HepG2 (cell line): ENCODE measurements at regions not wholly inside any gene's neighbourhood (a gene's known extent, or its start where the extent isn't known, plus 50 kb on each side); places are given as distances from the start of the nearest gene placed in this dataset.

Source experiments
- ATAC-seq: fragments of 200-7000 bp; cut with Tn5 transposase; 3 replicates; pipeline ENCODE4 v1.9.1; 2020; ENCODE audit warnings: mild to moderate bottlenecking, moderate library complexity
- BruUV-seq: library from RNA; stranded (reverse); fragments of 400-500 nt; replicated peaks from 2 replicates; lab custom pipeline; 2021; lab: Mats Ljungman, UMichigan
- CTCF ChIA-PET: fragments of 300-600 bp; formaldehyde crosslinking; extraction: SDS; loops from one replicate; lab custom pipeline; 2021; ENCODE audit warnings: low total read pairs, inconsistent platforms, low intra/inter-chr PET ratio; lab: Yijun Ruan, JAX
- POLR2A ChIA-PET: fragments of 350-600 bp; sonication (Branson Sonifier 250); formaldehyde crosslinking; loops from one replicate; lab custom pipeline; 2020; ENCODE audit warnings: antibody characterized with exemption, inconsistent platforms; lab: Yijun Ruan, JAX
- DNase-seq: peaks from one replicate; pipeline ENCODE4 v3.0.0-alpha.2; 2015; ENCODE audit warnings: low spot score
- FAIRE-seq: peaks from 3 replicates; lab custom pipeline; 2011; peaks lifted over from hg19 to GRCh38; lab: Jason Lieb, UNC
- H2AFZ ChIP-seq: one replicate; pipeline ENCODE4 v1.6.1; 2011; ENCODE audit warnings: low read length, inconsistent platforms
- H3K27ac ChIP-seq: fragments of 300-600 bp; 3 replicates; pipeline ENCODE4 v1.8.0; 2011; ENCODE audit warnings: mixed run types, mild to moderate bottlenecking, mixed read lengths, low read length, inconsistent platforms; ENCODE audit not compliant: insufficient read depth; ENCODE audit errors: extremely low read length
- H3K27me3 ChIP-seq, 2 experiments: fragments of 200-600 bp in 1 of 2; 2 replicates in 1 of 2; 3 replicates in 1 of 2; pipeline versions ENCODE4 v1.6.0 to v1.8.0; 2011; ENCODE audit warnings: low read length in 2 of 2, mild to moderate bottlenecking in 2 of 2, moderate library complexity in 2 of 2, inconsistent platforms in 1 of 2; ENCODE audit not compliant: insufficient read depth in 2 of 2, control insufficient read depth in 1 of 2
- H3K36me3 ChIP-seq, 2 experiments: fragments of 200-600 bp in 1 of 2; replicated peaks in 1 of 2; 2 replicates in 1 of 2; 3 replicates in 1 of 2; pipeline versions ENCODE4 v1.5.1 to v1.8.0; 2011; ENCODE audit warnings: low read length in 2 of 2, inconsistent platforms in 1 of 2; ENCODE audit not compliant: insufficient read depth in 2 of 2, control insufficient read depth in 1 of 2
- H3K4me1 ChIP-seq: 2 replicates; pipeline ENCODE4 v1.5.1; 2012; ENCODE audit warnings: low read length, inconsistent platforms; ENCODE audit not compliant: insufficient read depth
- H3K4me2 ChIP-seq: 2 replicates; pipeline ENCODE4 v1.6.0; 2011; ENCODE audit warnings: low read depth, low read length, inconsistent platforms
- H3K4me3 ChIP-seq, 3 experiments: fragments of 200-600 bp in 1 of 3; sonication (generic), shearing (Covaris generic) in 1 of 3; replicated peaks in 1 of 3; 2 replicates each; pipeline ENCODE4 v1.5.1; 2011 to 2016; ENCODE audit warnings: low read length in 3 of 3, inconsistent platforms in 2 of 3, low read depth in 2 of 3, mild to moderate bottlenecking in 2 of 3, control low read depth in 1 of 3, mixed read lengths in 1 of 3; ENCODE audit not compliant: insufficient read depth in 1 of 3
- H3K79me2 ChIP-seq: one replicate; pipeline ENCODE4 v1.6.1; 2011; ENCODE audit warnings: low read length, inconsistent platforms; ENCODE audit not compliant: insufficient read depth
- H3K9ac ChIP-seq: 2 replicates; pipeline ENCODE4 v1.6.0; 2011; ENCODE audit warnings: mild to moderate bottlenecking, low read depth, low read length, inconsistent platforms; ENCODE audit not compliant: insufficient read depth
- H3K9me3 ChIP-seq: 2 replicates; pipeline ENCODE4 v1.5.1; 2012; ENCODE audit warnings: mild to moderate bottlenecking, low read length
- H4K20me1 ChIP-seq: 2 replicates; pipeline ENCODE4 v1.6.0; 2011; ENCODE audit warnings: inconsistent platforms, mild to moderate bottlenecking, low read length, moderate library complexity; ENCODE audit not compliant: insufficient read depth
- ARID5B ChIP-seq: IDR thresholded peaks from 2 replicates; pipeline ENCODE4 v1.4.0; 2020; ENCODE audit warnings: mild to moderate bottlenecking, missing genetic modification reagents
- ETS1 ChIP-seq: sonication (generic); formaldehyde crosslinking; IDR thresholded peaks from 2 replicates; pipeline ENCODE4 v1.4.0; 2020; ENCODE audit warnings: missing genetic modification reagents
- LBX2 ChIP-seq: sonication (generic); formaldehyde crosslinking; IDR thresholded peaks from 2 replicates; pipeline ENCODE4 v1.5.0; 2020; ENCODE audit warnings: missing genetic modification reagents, mild to moderate bottlenecking, borderline replicate concordance
- NCOR1 ChIP-seq: fragments of 200-600 bp; sonication (generic); IDR thresholded peaks from 2 replicates; pipeline ENCODE4 v1.7.0; 2017; ENCODE audit warnings: antibody characterized with exemption, low read length, borderline replicate concordance
- ZNF331 ChIP-seq: sonication (generic); formaldehyde crosslinking; IDR thresholded peaks from 2 replicates; pipeline ENCODE4 v1.4.0; 2020; ENCODE audit warnings: missing genetic modification reagents
- WGBS: methylation state at CpG from one replicate; pipeline ENCODE4 v1.1.6; 2017; ENCODE audit warnings: low lambda C conversion rate; 5-methylcytosine and 5-hydroxymethylcytosine counted together
- in situ Hi-C: cut with HindIII; loops from 2 replicates; pipeline ENCODE4 v1.10.0; 2017; ENCODE audit warnings: low pct_unique_long_range_greater_than_20kb; ENCODE audit not compliant: extremely low pct_ligation_motif_present
- intact Hi-C: fragments of 100-400 bp; cut with micrococcal nuclease; formaldehyde crosslinking; loops from one replicate; pipeline ENCODE4 v1.10.0; 2022; ENCODE audit not compliant: unreplicated experiment

GRCh38 chr5:93331863-93332262 is 249.2 kb downstream of the NR2F1-AS1 start:
- TF ChIP-seq ZNF331 (CRISPR knock-in tag) (no peak), NCOR1 (no peak)

GRCh38 chr5:93331241-93331640 is 249.8 kb downstream of the NR2F1-AS1 start:
- Histone ChIP-seq H3K27me3 (no peaks in the 10 kb centered on the region; a peak in 2 of 5 replicates), H3K27ac (no peak overlapping the region), H3K79me2 (no peaks in the 10 kb centered on the region), H3K36me3 (no peaks in the 10 kb centered on the region), H3K9ac (no peak overlapping the region), H3K4me3 (no peak overlapping the region), H2AFZ (no peak overlapping the region), H3K4me1 (no peaks in the 10 kb centered on the region), H4K20me1 (no peaks in the 10 kb centered on the region), H3K4me2 (no peak overlapping the region), H3K9me3 (no peaks in the 10 kb centered on the region)
- ChIA-PET CTCF (no interaction called here), POLR2A (no interaction called here)
- no TSS peak for BruUV-seq
- intact Hi-C loops (no loop called here), in situ Hi-C loops (no loop called here)
- WGBS: 2% methylated on average over 1 of the region's 1 CpG
- DNase-seq: no peak
- ATAC-seq: no peak
- no peak for FAIRE-seq
- TF ChIP-seq LBX2 (CRISPR knock-in tag): no peak
- no peak for TF ChIP-seq ETS1 (CRISPR knock-in tag)
- no peak for TF ChIP-seq ARID5B (CRISPR knock-in tag)

More at GRCh38 chr5:93331863-93332262, 249.2 kb downstream of the NR2F1-AS1 start:
- H3K27me3 ChIP-seq: no peaks in the 10 kb centered on the region; a peak in 2 of 5 replicates
- H2AFZ ChIP-seq: no peak overlapping the region
- no TSS peak for BruUV-seq
- ATAC-seq (no peak), DNase-seq (no peak), FAIRE-seq (no peak)
- no peak overlapping the region for H3K4me3 ChIP-seq
- no peak overlapping the region for H3K9ac ChIP-seq
- POLR2A ChIA-PET: no interaction called here
- in situ Hi-C loops: no loop called here
- H3K27ac ChIP-seq: no peak overlapping the region
- H3K9me3 ChIP-seq: no peaks in the 10 kb centered on the region
- no peaks in the 10 kb centered on the region for H3K4me1 ChIP-seq
- 17% methylated on average over 3 of the region's 3 CpGs for WGBS
- H4K20me1 ChIP-seq: no peaks in the 10 kb centered on the region
- H3K36me3 ChIP-seq: no peaks in the 10 kb centered on the region
- CTCF ChIA-PET: no interaction called here
- H3K79me2 ChIP-seq: no peaks in the 10 kb centered on the region
- H3K4me2 ChIP-seq: no peak overlapping the region
- intact Hi-C loops: no loop called here
